Uterus (tissue), 2 donors: ENCODE measurements at regions not wholly inside any gene's neighbourhood (a gene's known extent, or its start where the extent isn't known, plus 50 kb on each side); places are given as distances from the start of the nearest gene placed in this dataset.

Experiments used
- CTCF ChIP-seq, 4 experiments: fragments of 200-600 bp in 2 of 4; fragments of 450-650 bp in 2 of 4; sonication (generic) in 2 of 4; IDR thresholded peaks; one replicate each; pipeline ENCODE4 v1.5.1; 2016 to 2019; ENCODE audit warnings: antibody characterized with exemption in 4 of 4, mild to moderate bottlenecking in 2 of 4, moderate library complexity in 1 of 4
- POLR2A ChIP-seq, 2 donors: fragments of 450-650 bp; IDR thresholded peaks; one replicate each; pipeline ENCODE4 v1.6.1; 2016; ENCODE audit warnings: antibody characterized with exemption in 2 of 2, mild to moderate bottlenecking in 1 of 2, moderate library complexity in 1 of 2

DNA sequence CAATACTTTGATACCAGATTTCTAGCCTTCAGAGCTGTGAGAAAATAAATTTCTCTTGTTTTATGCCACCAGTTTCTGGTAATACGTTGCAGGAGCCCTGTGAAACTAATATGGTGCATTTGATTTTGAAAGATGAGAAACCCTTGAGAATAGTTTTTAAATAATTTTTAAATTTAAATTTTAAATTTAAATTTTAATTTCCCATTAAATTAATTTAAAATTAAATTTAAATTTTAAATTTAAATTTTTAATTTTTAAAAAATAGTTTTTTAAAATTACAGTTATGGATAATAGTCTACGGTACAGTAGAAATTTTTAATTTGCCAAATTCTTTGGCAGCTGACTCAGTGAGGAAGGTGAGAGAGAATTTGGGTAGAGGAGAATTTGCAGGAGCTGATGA lies 68.6 kb upstream of the SLC24A3 start:
- TF ChIP-seq CTCF (IDR thresholded peaks at IDR 0.05) (no peak), POLR2A (IDR thresholded peaks at IDR 0.05) (no peak)
